ENCODE measurements at regions not wholly inside any gene's neighbourhood (a gene's known extent, or its start where the extent isn't known, plus 50 kb on each side); places are given as distances from the start of the nearest gene placed in this dataset.

DNA sequence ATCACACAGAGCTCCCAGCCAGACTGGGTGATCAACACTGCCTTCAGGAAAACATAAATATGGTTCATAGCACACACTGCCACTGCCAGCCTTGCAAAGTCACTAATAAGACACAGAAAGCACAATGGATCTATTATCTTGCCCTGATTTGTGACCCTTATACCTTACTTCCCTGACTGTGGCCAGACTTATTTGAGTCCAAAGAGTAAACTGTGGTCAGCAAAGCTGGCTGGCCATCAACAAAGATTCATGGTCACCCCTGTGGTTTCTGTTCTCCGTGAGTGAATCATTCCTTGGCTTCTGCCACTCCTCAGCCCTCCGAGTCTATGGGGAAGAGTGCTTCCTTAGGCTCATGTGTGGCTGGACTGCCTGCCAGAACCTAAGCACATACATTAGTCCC lies 437.7 kb downstream of the RAP2B start:
- DNase-seq (ENCODE audit: low read depth in 2 of 2, low spot score in 1 of 2), result no peak

DNA sequence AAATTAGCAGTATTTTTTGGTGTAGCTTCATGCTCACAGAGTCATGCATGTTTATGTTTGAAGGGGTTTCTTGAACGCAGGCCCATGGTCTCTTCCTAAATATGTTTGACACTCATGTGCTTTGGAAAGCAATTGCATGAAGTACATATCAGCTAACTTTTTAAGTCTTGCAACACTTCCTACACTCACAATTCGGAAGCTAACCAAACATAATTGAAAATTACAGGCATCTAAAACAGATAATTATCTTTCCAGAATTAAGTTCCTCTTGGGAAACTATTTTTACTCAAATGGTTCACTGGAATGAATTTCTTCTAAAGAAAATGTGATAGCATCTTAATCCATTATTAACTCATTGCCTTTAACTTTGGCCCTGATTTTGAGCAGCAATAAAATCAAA lies 438.9 kb downstream of the RAP2B start:
- no peak for DNase-seq (ENCODE audit: low read depth in 2 of 2, low spot score in 1 of 2)

DNA sequence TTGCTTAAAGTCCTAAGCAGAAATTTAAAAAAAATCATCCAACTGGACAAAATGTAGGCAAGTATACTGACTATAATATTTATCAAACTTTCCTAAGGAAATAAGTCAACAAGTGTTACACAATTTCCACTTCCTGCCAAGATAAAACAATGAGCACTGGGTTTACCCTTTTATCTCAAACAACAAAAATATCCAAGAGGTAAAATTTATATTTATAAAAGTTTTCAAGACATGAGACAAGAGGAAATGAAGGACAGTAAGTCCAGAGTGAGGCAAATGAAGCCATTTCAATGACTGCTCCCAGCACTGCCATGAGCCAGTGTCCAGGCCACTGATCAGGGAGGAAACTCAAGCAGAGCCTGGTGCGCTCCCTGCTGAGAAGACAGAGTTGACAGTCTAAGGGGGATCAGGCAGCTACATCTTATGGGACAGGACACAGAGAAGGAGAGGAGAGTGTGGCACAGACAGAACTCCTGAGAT lies 439.4 kb downstream of the RAP2B start:
- no peak for DNase-seq (ENCODE audit: low read depth in 2 of 2, low spot score in 1 of 2)

DNA sequence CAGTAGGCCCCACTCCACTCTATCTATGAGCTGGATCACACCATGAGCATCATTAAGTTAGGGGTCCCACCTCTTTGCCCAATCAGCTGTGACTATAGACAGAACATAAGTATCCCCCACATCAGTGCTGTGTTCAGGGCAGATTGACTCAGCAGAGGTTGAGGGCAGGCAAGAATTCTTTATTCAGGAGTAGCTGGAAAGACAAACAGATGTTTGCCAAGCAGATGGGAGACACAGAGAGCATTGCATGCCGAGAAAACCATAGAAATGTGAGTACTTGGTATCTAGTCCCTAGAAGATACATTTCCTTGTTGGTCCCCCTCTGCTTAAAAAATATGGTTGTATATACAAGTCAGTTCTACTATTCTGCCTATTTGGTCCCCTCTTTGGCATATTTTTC lies 440.8 kb downstream of the RAP2B start:
- DNase-seq (ENCODE audit: low read depth in 2 of 2, low spot score in 1 of 2), result no peak

- DNase-seq (ENCODE audit: low read depth in 2 of 2, low spot score in 1 of 2), result no peak
Observed at GRCh38 chr3:153614140-153614539, 452.1 kb downstream of the RAP2B start.

- no peak for DNase-seq (ENCODE audit: low read depth in 2 of 2, low spot score in 1 of 2)
Observed at GRCh38 chr3:153614563-153614962, 452.5 kb downstream of the RAP2B start.

- no peak for DNase-seq (ENCODE audit: low read depth in 2 of 2, low spot score in 1 of 2)
Observed at GRCh38 chr3:153615863-153616262, 453.8 kb downstream of the RAP2B start.

GRCh38 chr3:153617463-153617862 lies 455.4 kb downstream of the RAP2B start:
- DNase-seq (ENCODE audit: low read depth in 2 of 2, low spot score in 1 of 2), result no peak

- no peak for DNase-seq (ENCODE audit: low read depth in 2 of 2, low spot score in 1 of 2)
Observed at GRCh38 chr3:153618176-153618575, 456.1 kb downstream of the RAP2B start.

- no peak for DNase-seq (ENCODE audit: low read depth in 2 of 2, low spot score in 1 of 2)
Observed at GRCh38 chr3:153619268-153619667, 457.2 kb downstream of the RAP2B start.

GRCh38 chr3:153621953-153622352 lies 459.9 kb downstream of the RAP2B start:
- DNase-seq (ENCODE audit: low read depth in 2 of 2, low spot score in 1 of 2), result no peak

DNA sequence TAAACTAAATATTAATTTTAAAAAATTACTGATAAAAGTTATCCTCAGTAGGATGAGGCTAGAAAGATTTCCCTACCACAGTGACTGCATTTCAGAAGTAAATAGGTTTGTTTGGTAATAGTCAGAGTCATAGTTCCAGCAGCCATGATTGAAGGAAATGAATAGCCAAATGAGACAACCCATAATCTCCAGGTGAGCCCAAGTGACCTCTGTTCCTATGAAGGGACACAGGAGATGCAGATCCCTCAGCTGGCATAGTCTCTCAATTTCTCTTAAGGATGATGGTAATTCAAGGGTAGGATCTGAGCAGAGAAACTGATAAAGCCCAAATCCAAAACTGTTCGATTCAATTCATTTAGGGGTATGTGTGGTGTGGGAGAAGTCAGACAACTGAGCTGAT lies 461.8 kb downstream of the RAP2B start:
- DNase-seq (ENCODE audit: low read depth in 2 of 2, low spot score in 1 of 2), result no peak

- DNase-seq (ENCODE audit: low read depth in 2 of 2, low spot score in 1 of 2), result no peak
Observed at GRCh38 chr3:153624310-153625030, 462.4 kb downstream of the RAP2B start.

GRCh38 chr3:153625506-153625905 lies 463.5 kb downstream of the RAP2B start:
- DNase-seq (ENCODE audit: low read depth in 2 of 2, low spot score in 1 of 2), result no peak

DNA sequence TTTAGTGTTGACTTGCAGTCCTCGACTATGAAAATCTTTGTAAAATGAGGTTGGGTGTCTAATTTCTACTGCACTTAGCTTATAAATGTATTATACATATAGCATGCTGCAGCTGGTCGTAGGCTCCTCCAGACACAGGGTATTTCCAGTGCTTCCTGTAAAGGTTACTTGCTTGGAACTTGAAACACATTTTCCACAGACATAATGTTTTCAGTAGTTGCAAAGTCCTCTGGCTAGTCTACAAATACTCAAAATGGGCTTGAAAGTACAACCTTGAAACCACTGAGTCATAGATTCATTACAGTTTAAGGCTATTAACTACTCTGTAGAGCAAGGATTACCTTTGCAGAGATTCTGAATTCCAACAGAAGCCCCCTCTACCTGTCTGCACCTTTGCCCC lies 464.1 kb downstream of the RAP2B start:
- DNase-seq (ENCODE audit: low read depth in 2 of 2, low spot score in 1 of 2), result no peak

- no peak for DNase-seq (ENCODE audit: low read depth in 2 of 2, low spot score in 1 of 2)
Observed at GRCh38 chr3:153628591-153628990, 466.6 kb downstream of the RAP2B start.

DNA sequence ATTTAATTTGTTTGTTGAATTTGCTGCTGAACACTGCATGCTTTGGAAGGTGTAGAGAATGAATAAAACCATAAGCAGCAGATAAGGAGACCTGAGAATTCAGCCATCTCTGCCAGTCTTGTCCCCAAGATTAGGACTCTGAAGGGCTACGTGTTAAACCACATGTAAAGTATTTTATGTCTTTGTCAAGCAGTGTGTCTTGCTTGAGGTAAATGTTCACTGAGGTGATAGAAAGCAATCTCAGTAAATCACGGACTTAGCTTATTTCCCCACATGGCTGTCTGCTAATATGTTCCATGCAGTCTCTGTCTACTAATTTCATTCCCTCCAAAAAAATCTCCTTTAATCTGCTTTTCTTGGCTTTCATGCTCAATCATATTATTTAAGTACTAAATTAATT lies 467.1 kb downstream of the RAP2B start:
- DNase-seq (ENCODE audit: low read depth in 2 of 2, low spot score in 1 of 2), result no peak

- no peak for DNase-seq (ENCODE audit: low read depth in 2 of 2, low spot score in 1 of 2)
Observed at GRCh38 chr3:153631102-153631501, 469.1 kb downstream of the RAP2B start.

DNA sequence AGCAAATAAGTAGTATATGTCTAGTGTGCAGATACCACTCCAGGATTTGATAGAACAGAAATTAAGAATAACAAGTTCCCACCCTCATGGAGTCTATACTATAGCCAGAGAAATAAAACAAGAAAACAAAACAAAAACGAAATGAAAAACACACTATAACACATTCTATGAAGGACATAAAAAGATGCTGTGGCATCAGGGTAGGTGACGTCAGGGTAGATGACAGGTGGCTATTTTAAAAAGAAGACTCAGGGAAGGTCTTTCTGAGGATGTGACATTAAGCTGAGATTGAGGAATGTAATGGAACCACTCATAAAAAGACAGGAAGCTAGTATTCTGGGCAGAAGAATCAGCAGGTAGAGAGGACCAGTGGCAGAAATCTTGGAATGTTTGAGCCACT lies 469.6 kb downstream of the RAP2B start:
- DNase-seq (ENCODE audit: low read depth in 2 of 2, low spot score in 1 of 2), result no peak

- DNase-seq (ENCODE audit: low read depth in 2 of 2, low spot score in 1 of 2), result no peak
Observed at GRCh38 chr3:153633407-153633806, 471.4 kb downstream of the RAP2B start.

GRCh38 chr3:153634683-153635082 lies 472.7 kb downstream of the RAP2B start:
- DNase-seq (ENCODE audit: low read depth in 2 of 2, low spot score in 1 of 2), result no peak

DNA sequence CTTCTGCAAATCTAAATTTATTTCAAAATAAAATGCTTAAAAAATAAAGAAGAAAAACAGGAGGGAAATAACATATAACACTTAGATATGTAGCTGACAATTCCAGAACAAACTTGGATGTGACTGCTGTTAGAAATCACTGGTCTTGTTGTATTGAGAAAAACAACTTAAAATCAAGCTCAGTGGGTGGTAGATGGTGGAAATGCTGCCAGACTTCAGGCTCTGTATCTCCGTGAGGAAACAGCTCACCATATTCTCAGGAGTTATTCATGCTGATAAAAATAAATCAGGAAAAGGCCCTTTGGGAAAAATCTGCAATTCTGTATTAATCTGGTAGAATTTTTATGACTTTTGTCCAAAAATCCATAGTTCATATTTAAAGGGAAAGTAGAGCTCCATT lies 477.6 kb downstream of the RAP2B start:
- DNase-seq (ENCODE audit: low read depth in 2 of 2, low spot score in 1 of 2), result no peak

Data from stimulated activated CD8-positive, alpha-beta memory T cell treated with anti-CD3 and anti-CD28 coated beads, Interleukin-4, amount 100 ng/mL, for 1 hour (primary cell).